ENCODE measurements at regions not wholly inside any gene's neighbourhood (a gene's known extent, or its start where the extent isn't known, plus 50 kb on each side); places are given as distances from the start of the nearest gene placed in this dataset.

DNA sequence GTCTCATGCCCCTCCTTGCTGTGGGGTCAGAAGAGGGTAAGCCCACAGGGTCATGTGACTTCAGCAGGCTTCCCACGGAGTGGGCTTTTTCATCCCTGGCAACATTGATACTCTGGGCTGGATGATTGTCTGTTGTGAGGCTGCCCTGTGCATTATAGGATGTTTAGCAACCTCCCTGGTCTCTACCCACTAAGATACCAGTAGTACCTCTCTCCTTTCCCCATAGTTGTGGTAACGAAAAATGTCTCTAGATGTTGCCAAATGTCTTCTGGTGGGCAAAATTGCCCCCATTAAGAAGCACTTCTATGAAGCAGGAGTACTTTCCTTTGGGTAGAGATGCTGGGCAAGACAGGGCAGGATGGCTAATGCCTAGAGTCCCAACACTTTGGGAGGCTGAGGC is 232.5 kb upstream of the ZNF217 start:
- TF ChIP-seq RCOR1 (IDR thresholded peaks at IDR 0.05; ENCODE audit: insufficient replicate concordance, low read length) (no peak), POLR2A (IDR thresholded peaks at IDR 0.05; ENCODE audit: low read depth, low read length) (no peak), MXI1 (IDR thresholded peaks at IDR 0.05; ENCODE audit: borderline replicate concordance, low read depth, low read length) (no peak), RAD21 (IDR thresholded peaks at IDR 0.05; ENCODE audit: low read length) (no peak), NFE2L2 (IDR thresholded peaks at IDR 0.05; ENCODE audit: low read depth, low read length) (no peak), CHD1 (IDR thresholded peaks at IDR 0.05; ENCODE audit: low read depth, low read length) (no peak), MAFK (IDR thresholded peaks at IDR 0.05; ENCODE audit: low read depth, low read length) (no peak), RFX5 (IDR thresholded peaks at IDR 0.05; ENCODE audit: low read depth, low read length) (no peak), CEBPB (IDR thresholded peaks at IDR 0.05; ENCODE audit: low read depth, low read length) (no peak), BHLHE40 (IDR thresholded peaks at IDR 0.05; ENCODE audit: low read depth, low read length) (no peak), SMC3 (IDR thresholded peaks at IDR 0.05; ENCODE audit: low read depth, low read length) (no peak)
- TF ChIP-seq, protein P1, sequence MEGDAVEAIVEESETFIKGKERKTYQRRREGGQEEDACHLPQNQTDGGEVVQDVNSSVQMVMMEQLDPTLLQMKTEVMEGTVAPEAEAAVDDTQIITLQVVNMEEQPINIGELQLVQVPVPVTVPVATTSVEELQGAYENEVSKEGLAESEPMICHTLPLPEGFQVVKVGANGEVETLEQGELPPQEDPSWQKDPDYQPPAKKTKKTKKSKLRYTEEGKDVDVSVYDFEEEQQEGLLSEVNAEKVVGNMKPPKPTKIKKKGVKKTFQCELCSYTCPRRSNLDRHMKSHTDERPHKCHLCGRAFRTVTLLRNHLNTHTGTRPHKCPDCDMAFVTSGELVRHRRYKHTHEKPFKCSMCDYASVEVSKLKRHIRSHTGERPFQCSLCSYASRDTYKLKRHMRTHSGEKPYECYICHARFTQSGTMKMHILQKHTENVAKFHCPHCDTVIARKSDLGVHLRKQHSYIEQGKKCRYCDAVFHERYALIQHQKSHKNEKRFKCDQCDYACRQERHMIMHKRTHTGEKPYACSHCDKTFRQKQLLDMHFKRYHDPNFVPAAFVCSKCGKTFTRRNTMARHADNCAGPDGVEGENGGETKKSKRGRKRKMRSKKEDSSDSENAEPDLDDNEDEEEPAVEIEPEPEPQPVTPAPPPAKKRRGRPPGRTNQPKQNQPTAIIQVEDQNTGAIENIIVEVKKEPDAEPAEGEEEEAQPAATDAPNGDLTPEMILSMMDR (conservative IDR thresholded peaks at IDR 0.05; ENCODE audit: low read depth, low read length) = no peak
- TF ChIP-seq, protein P2, sequence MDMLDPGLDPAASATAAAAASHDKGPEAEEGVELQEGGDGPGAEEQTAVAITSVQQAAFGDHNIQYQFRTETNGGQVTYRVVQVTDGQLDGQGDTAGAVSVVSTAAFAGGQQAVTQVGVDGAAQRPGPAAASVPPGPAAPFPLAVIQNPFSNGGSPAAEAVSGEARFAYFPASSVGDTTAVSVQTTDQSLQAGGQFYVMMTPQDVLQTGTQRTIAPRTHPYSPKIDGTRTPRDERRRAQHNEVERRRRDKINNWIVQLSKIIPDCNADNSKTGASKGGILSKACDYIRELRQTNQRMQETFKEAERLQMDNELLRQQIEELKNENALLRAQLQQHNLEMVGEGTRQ (IDR thresholded peaks at IDR 0.05; ENCODE audit: low read depth, low read length) = no peak
- TF ChIP-seq, protein P3, sequence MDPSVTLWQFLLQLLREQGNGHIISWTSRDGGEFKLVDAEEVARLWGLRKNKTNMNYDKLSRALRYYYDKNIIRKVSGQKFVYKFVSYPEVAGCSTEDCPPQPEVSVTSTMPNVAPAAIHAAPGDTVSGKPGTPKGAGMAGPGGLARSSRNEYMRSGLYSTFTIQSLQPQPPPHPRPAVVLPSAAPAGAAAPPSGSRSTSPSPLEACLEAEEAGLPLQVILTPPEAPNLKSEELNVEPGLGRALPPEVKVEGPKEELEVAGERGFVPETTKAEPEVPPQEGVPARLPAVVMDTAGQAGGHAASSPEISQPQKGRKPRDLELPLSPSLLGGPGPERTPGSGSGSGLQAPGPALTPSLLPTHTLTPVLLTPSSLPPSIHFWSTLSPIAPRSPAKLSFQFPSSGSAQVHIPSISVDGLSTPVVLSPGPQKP (IDR thresholded peaks at IDR 0.05; ENCODE audit: borderline replicate concordance, low read depth, low read length) = no peak

All from IMR-90 (cell line).